Loucy (cell line): ENCODE measurements at regions not wholly inside any gene's neighbourhood (a gene's known extent, or its start where the extent isn't known, plus 50 kb on each side); places are given as distances from the start of the nearest gene placed in this dataset.

ENCODE experiments used
- H2AFZ ChIP-seq: fragments of 200-600 bp; sonication (generic); 2 replicates; pipeline ENCODE4 v1.6.0; 2016; ENCODE audit warnings: antibody characterized with exemption, mild to moderate bottlenecking, low read length, moderate library complexity
- H3F3A ChIP-seq: fragments of 200-600 bp; 2 replicates; pipeline ENCODE4 v1.6.0; 2016; ENCODE audit warnings: antibody characterized with exemption, low read depth, mild to moderate bottlenecking
- H3K27me3 ChIP-seq: fragments of 200-600 bp; sonication (generic); 2 replicates; pipeline ENCODE4 v1.6.1; 2014; ENCODE audit warnings: low read length, mild to moderate bottlenecking; ENCODE audit not compliant: insufficient read depth, poor library complexity, severe bottlenecking
- H3K36me3 ChIP-seq: fragments of 200-600 bp; sonication (generic); 2 replicates; pipeline ENCODE4 v1.6.1; 2016; ENCODE audit warnings: low read length; ENCODE audit not compliant: insufficient read depth
- H3K4me1 ChIP-seq: fragments of 200-600 bp; sonication (generic); 2 replicates; pipeline ENCODE4 v1.5.1; 2014; ENCODE audit warnings: low read length, mild to moderate bottlenecking; ENCODE audit not compliant: insufficient read depth, poor library complexity, severe bottlenecking
- H3K4me2 ChIP-seq: fragments of 200-600 bp; sonication (generic); 2 replicates; pipeline ENCODE4 v1.6.0; 2014; ENCODE audit warnings: antibody characterized with exemption, low read length, low read depth, mild to moderate bottlenecking; ENCODE audit not compliant: poor library complexity, severe bottlenecking
- H3K4me3 ChIP-seq: fragments of 200-600 bp; sonication (generic); 2 replicates; pipeline ENCODE4 v1.5.1; 2014; ENCODE audit warnings: low read length, mild to moderate bottlenecking, mixed read lengths; ENCODE audit not compliant: poor library complexity, severe bottlenecking
- H3K79me2 ChIP-seq: fragments of 200-600 bp; sonication (generic); 2 replicates; pipeline ENCODE4 v1.6.1; 2014; ENCODE audit warnings: low read length; ENCODE audit not compliant: insufficient read depth
- H3K9ac ChIP-seq: fragments of 200-600 bp; sonication (generic); 2 replicates; pipeline ENCODE4 v1.6.0; 2014; ENCODE audit warnings: mild to moderate bottlenecking, low read depth, low read length, moderate library complexity; ENCODE audit not compliant: poor library complexity, severe bottlenecking
- H3K9me2 ChIP-seq: fragments of 200-600 bp; sonication (generic); replicated peaks from 2 replicates; pipeline ENCODE4 v1.6.1; 2016; ENCODE audit warnings: low read depth, low read length, mixed read lengths
- H3K9me3 ChIP-seq: fragments of 200-600 bp; sonication (generic); 2 replicates; pipeline ENCODE4 v1.6.1; 2014; ENCODE audit warnings: mild to moderate bottlenecking, antibody characterized with exemption, low read length, low read depth; ENCODE audit not compliant: insufficient read depth
- H4K20me1 ChIP-seq: fragments of 200-600 bp; sonication (generic); 2 replicates; pipeline ENCODE4 v1.6.0; 2014; ENCODE audit warnings: antibody characterized with exemption, low read length, mild to moderate bottlenecking; ENCODE audit not compliant: insufficient read depth, poor library complexity, severe bottlenecking
- EZH2phosphoT487 ChIP-seq: fragments of 200-600 bp; IDR thresholded peaks from 2 replicates; pipeline ENCODE4 v1.6.1; 2018; ENCODE audit warnings: antibody characterized with exemption, mild to moderate bottlenecking, moderate library complexity, borderline replicate concordance
- TF ChIP-seq, protein P1 (sequence below): fragments of 200-600 bp; sonication (generic); conservative IDR thresholded peaks from 2 replicates; pipeline ENCODE4 v1.5.1; 2014; ENCODE audit warnings: mild to moderate bottlenecking, antibody characterized with exemption, low read length

DNA sequence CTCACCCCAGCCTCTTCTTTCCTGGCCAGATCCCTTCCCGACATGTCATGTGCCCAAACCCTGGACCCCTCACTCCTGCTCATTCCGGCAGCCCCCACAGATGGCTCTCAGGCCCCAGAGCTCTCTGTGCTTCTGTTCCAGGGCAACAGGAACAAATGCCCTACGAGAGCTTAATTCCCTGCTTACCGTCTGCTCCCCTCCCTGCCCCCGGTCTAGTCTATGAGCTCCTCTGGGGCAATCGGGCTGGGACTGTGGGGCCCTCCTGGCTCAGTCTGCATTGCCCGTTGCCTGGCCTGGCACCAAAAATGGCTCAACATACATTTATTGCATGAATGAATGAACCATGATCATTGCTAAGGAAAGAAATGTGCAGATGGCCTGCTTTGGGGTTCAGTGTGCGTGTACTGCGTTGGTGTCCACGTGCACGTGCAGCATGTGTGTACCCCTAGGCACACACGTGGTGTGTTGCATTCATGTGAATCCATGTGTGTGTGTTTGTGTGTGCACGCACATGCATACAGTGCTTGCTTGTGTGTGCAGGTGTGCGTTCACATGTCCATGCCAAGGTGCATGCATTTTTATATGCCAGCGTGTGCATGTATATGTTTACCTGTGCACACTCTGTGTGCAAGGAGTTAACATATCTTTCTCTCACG lies 201.2 kb upstream of the IER5L start:
- Histone ChIP-seq H3K4me2 (no peak overlapping the region), H3K9ac (no peak overlapping the region), H4K20me1 (no peaks in the 10 kb centered on the region), H3K79me2 (no peaks in the 10 kb centered on the region), H3F3A (no peaks in the 10 kb centered on the region), H3K27me3 (no peaks in the 10 kb centered on the region), H2AFZ (no peak overlapping the region), H3K9me3 (no peaks in the 10 kb centered on the region), H3K4me1 (no peaks in the 10 kb centered on the region), H3K9me2 (no peaks in the 10 kb centered on the region), H3K4me3 (no peak overlapping the region), H3K36me3 (no peaks in the 10 kb centered on the region)
- TF ChIP-seq EZH2phosphoT487, result no peak
- TF ChIP-seq, protein P1, sequence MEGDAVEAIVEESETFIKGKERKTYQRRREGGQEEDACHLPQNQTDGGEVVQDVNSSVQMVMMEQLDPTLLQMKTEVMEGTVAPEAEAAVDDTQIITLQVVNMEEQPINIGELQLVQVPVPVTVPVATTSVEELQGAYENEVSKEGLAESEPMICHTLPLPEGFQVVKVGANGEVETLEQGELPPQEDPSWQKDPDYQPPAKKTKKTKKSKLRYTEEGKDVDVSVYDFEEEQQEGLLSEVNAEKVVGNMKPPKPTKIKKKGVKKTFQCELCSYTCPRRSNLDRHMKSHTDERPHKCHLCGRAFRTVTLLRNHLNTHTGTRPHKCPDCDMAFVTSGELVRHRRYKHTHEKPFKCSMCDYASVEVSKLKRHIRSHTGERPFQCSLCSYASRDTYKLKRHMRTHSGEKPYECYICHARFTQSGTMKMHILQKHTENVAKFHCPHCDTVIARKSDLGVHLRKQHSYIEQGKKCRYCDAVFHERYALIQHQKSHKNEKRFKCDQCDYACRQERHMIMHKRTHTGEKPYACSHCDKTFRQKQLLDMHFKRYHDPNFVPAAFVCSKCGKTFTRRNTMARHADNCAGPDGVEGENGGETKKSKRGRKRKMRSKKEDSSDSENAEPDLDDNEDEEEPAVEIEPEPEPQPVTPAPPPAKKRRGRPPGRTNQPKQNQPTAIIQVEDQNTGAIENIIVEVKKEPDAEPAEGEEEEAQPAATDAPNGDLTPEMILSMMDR, result no peak

DNA sequence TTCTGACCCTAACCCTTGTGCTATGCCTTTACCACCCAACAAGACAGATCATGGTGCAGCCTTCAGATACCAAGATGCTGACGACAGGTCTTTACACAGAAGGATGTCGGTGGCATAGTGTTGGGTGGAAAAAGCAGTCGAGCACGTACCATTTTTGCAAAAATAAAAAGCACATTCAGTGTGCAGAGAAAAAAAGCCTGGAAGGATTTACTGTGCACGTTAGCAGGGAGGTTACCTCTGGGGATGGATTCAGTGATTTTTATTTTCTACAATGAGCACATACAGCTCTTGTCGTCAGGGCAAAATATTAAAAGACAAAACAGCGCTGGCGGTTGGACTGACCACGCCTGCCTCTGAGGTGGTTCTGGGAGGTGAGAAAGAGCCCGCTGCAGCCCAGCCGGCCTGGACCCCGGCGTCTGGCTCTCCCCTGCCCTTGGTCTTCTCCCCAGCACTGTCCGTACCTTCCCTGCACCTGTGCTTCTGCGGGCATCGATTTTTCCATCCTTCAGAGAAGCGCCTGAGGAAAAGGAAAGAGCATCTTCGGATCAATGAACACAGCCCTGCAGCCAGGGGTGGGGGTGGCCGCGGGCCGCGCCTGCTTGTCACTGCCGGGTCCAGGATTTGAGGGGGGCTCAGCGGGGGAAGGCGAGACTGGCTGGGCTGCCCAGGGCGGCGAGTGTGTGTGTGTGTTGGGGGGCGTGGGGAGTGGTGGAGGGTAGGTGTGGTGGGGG lies 200.0 kb upstream of the IER5L start:
- no peak overlapping the region for H3K9ac ChIP-seq
- TF ChIP-seq, protein P1, result no peak
- TF ChIP-seq EZH2phosphoT487, result no peak
- H3K4me2 ChIP-seq, result no peak overlapping the region
- H3K4me3 ChIP-seq, result no peak overlapping the region
- no peaks in the 10 kb centered on the region for H3K36me3 ChIP-seq
- no peaks in the 10 kb centered on the region for H3K9me3 ChIP-seq
- no peaks in the 10 kb centered on the region for H3K27me3 ChIP-seq
- no peaks in the 10 kb centered on the region for H3K4me1 ChIP-seq
- H4K20me1 ChIP-seq, result no peaks in the 10 kb centered on the region
- H2AFZ ChIP-seq, result no peak overlapping the region
- H3K9me2 ChIP-seq, result no peaks in the 10 kb centered on the region
- no peaks in the 10 kb centered on the region for H3K79me2 ChIP-seq
- H3F3A ChIP-seq, result no peaks in the 10 kb centered on the region

DNA sequence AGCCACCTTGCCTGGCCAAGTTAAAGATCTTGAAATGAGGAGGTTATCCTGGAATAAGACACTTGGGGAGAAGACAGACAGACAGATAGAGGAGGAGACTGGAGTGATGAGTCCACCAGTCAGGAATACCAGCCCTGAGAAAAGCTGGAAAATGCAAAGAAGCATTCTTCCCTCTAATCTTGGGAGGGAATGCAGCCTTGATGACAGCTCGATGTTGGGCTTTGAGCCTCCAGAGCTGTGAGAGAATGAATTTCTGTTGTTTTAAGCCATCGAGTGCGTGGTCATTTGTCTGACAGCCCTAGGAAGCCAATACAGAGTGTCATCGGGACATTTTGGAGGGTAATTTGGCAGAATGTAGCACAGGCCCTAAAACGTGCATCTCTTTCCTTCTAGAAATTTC lies 199.1 kb upstream of the IER5L start:
- Histone ChIP-seq H3K4me2 (no peak overlapping the region), H2AFZ (no peak overlapping the region), H3K79me2 (no peaks in the 10 kb centered on the region), H3K36me3 (no peaks in the 10 kb centered on the region), H3K4me1 (no peaks in the 10 kb centered on the region), H3K4me3 (no peak overlapping the region), H3F3A (no peaks in the 10 kb centered on the region), H3K9me2 (no peaks in the 10 kb centered on the region), H3K9ac (no peak overlapping the region), H4K20me1 (no peaks in the 10 kb centered on the region), H3K9me3 (no peaks in the 10 kb centered on the region), H3K27me3 (no peaks in the 10 kb centered on the region)
- TF ChIP-seq EZH2phosphoT487, result no peak
- TF ChIP-seq, protein P1, result no peak
